ENCODE measurements at regions not wholly inside any gene's neighbourhood (a gene's known extent, or its start where the extent isn't known, plus 50 kb on each side); places are given as distances from the start of the nearest gene placed in this dataset.

GRCh38 chrX:25072247-25072646 lies 56.5 kb upstream of the ARX start:
- Histone ChIP-seq H3K79me2 (ENCODE audit: insufficient read depth, low read length) (no peaks in the 10 kb centered on the region), H3K9me2 (replicated peaks; ENCODE audit: insufficient read depth, low read length) (no peaks in the 10 kb centered on the region), H3K9ac (ENCODE audit: low read length) (no peak overlapping the region), H3F3A (ENCODE audit: insufficient read depth) (no peaks in the 10 kb centered on the region), H3K27ac (ENCODE audit: low read depth, low read length) (no peak overlapping the region), H4K20me1 (ENCODE audit: low read depth, low read length) (no peaks in the 10 kb centered on the region), H2AFZ (ENCODE audit: low read depth, low read length, severe bottlenecking) (no peak overlapping the region), H3K36me3 (ENCODE audit: low read length) (no peaks in the 10 kb centered on the region), H3K27me3 (ENCODE audit: low read length) (no peaks in the 10 kb centered on the region), H3K9me3 (ENCODE audit: insufficient read depth, low read length) (no peaks in the 10 kb centered on the region), H3K4me2 (ENCODE audit: low read depth, low read length, poor library complexity, severe bottlenecking) (no peak overlapping the region), H3K4me3 (ENCODE audit: insufficient read depth, low read length, poor library complexity, severe bottlenecking) (no peak overlapping the region)
- no peak for TF ChIP-seq CTCF (IDR thresholded peaks at IDR 0.05; ENCODE audit: insufficient read depth, low read length, poor library complexity, severe bottlenecking)
- TF ChIP-seq EZH2phosphoT487 (conservative IDR thresholded peaks at IDR 0.05; ENCODE audit: low read length) = no peak

DNA sequence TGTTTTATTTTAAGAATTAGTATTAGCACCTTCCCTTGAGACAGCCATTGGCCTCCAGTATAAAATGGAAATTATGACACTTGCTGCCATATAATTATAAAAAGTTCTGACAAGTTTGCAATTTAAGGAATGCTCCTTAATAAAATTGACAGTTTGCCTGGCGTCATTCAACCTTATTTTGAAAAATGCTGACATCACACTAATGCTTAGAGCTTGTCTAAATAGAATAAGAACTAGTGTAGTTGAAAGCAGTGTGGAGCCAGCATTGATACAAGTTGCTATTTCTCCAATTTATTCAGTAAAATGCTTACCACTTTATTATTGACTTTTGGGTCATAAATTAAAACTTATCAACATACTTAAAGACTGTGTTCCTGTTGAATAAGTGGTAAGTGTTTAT lies 54.3 kb upstream of the ARX start:
- H3K79me2 ChIP-seq (ENCODE audit: insufficient read depth, low read length) = no peaks in the 10 kb centered on the region
- H3F3A ChIP-seq (ENCODE audit: insufficient read depth) = no peaks in the 10 kb centered on the region
- H3K4me2 ChIP-seq (ENCODE audit: low read depth, low read length, poor library complexity, severe bottlenecking) = no peak overlapping the region
- no peak overlapping the region for H2AFZ ChIP-seq (ENCODE audit: low read depth, low read length, severe bottlenecking)
- no peaks in the 10 kb centered on the region for H4K20me1 ChIP-seq (ENCODE audit: low read depth, low read length)
- no peaks in the 10 kb centered on the region for H3K9me2 ChIP-seq (replicated peaks; ENCODE audit: insufficient read depth, low read length)
- H3K36me3 ChIP-seq (ENCODE audit: low read length) = no peaks in the 10 kb centered on the region
- H3K27ac ChIP-seq (ENCODE audit: low read depth, low read length) = no peak overlapping the region
- H3K9me3 ChIP-seq (ENCODE audit: insufficient read depth, low read length) = no peaks in the 10 kb centered on the region
- no peak overlapping the region for H3K9ac ChIP-seq (ENCODE audit: low read length)
- H3K27me3 ChIP-seq (ENCODE audit: low read length) = no peaks in the 10 kb centered on the region
- H3K4me3 ChIP-seq (ENCODE audit: insufficient read depth, low read length, poor library complexity, severe bottlenecking) = no peak overlapping the region
- no peak for TF ChIP-seq CTCF (IDR thresholded peaks at IDR 0.05; ENCODE audit: insufficient read depth, low read length, poor library complexity, severe bottlenecking)
- no peak for TF ChIP-seq EZH2phosphoT487 (conservative IDR thresholded peaks at IDR 0.05; ENCODE audit: low read length)

GRCh38 chrX:25069209-25069608 lies 53.4 kb upstream of the ARX start:
- no peaks in the 10 kb centered on the region for H3K79me2 ChIP-seq (ENCODE audit: insufficient read depth, low read length)
- H3K9ac ChIP-seq (ENCODE audit: low read length) = no peak overlapping the region
- no peaks in the 10 kb centered on the region for H3K27me3 ChIP-seq (ENCODE audit: low read length)
- H4K20me1 ChIP-seq (ENCODE audit: low read depth, low read length) = no peaks in the 10 kb centered on the region
- H3K36me3 ChIP-seq (ENCODE audit: low read length) = no peaks in the 10 kb centered on the region
- no peaks in the 10 kb centered on the region for H3F3A ChIP-seq (ENCODE audit: insufficient read depth)
- TF ChIP-seq EZH2phosphoT487 (conservative IDR thresholded peaks at IDR 0.05; ENCODE audit: low read length) (no peak), CTCF (IDR thresholded peaks at IDR 0.05; ENCODE audit: insufficient read depth, low read length, poor library complexity, severe bottlenecking) (no peak)
- no peak overlapping the region for H3K27ac ChIP-seq (ENCODE audit: low read depth, low read length)
- no peak overlapping the region for H2AFZ ChIP-seq (ENCODE audit: low read depth, low read length, severe bottlenecking)
- no peak overlapping the region for H3K4me3 ChIP-seq (ENCODE audit: insufficient read depth, low read length, poor library complexity, severe bottlenecking)
- H3K9me3 ChIP-seq (ENCODE audit: insufficient read depth, low read length) = no peaks in the 10 kb centered on the region
- no peak overlapping the region for H3K4me2 ChIP-seq (ENCODE audit: low read depth, low read length, poor library complexity, severe bottlenecking)
- no peaks in the 10 kb centered on the region for H3K9me2 ChIP-seq (replicated peaks; ENCODE audit: insufficient read depth, low read length)

DNA sequence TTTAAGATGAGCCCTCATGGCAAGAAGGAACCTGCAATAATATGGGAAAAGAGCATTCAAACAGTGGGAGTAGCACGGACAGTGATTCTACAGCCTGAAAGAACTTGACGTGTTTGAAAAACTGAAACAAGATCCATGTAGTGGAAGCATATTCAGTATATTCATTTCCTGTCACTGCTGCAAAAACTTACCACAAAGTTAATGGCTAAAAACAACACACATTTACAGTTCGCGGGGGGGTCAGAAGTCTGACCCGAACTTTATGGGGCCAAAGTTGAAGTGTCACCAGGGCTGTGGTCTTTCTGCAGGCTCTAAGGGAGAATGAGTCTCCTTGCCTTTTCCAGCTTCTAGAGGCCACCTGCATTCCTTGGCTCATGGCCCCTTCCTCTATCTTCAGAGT lies 52.6 kb upstream of the ARX start:
- no peak overlapping the region for H3K4me3 ChIP-seq (ENCODE audit: insufficient read depth, low read length, poor library complexity, severe bottlenecking)
- no peaks in the 10 kb centered on the region for H4K20me1 ChIP-seq (ENCODE audit: low read depth, low read length)
- TF ChIP-seq EZH2phosphoT487 (conservative IDR thresholded peaks at IDR 0.05; ENCODE audit: low read length) (no peak), CTCF (IDR thresholded peaks at IDR 0.05; ENCODE audit: insufficient read depth, low read length, poor library complexity, severe bottlenecking) (no peak)
- H3K9me2 ChIP-seq (replicated peaks; ENCODE audit: insufficient read depth, low read length) = no peaks in the 10 kb centered on the region
- H3F3A ChIP-seq (ENCODE audit: insufficient read depth) = no peaks in the 10 kb centered on the region
- H3K36me3 ChIP-seq (ENCODE audit: low read length) = no peaks in the 10 kb centered on the region
- H3K27ac ChIP-seq (ENCODE audit: low read depth, low read length) = no peak overlapping the region
- no peaks in the 10 kb centered on the region for H3K79me2 ChIP-seq (ENCODE audit: insufficient read depth, low read length)
- no peak overlapping the region for H2AFZ ChIP-seq (ENCODE audit: low read depth, low read length, severe bottlenecking)
- H3K9ac ChIP-seq (ENCODE audit: low read length) = no peak overlapping the region
- no peak overlapping the region for H3K4me2 ChIP-seq (ENCODE audit: low read depth, low read length, poor library complexity, severe bottlenecking)
- H3K27me3 ChIP-seq (ENCODE audit: low read length) = no peaks in the 10 kb centered on the region
- no peaks in the 10 kb centered on the region for H3K9me3 ChIP-seq (ENCODE audit: insufficient read depth, low read length)
